PC-9 (cell line): ENCODE measurements at regions not wholly inside any gene's neighbourhood (a gene's known extent, or its start where the extent isn't known, plus 50 kb on each side); places are given as distances from the start of the nearest gene placed in this dataset.

ENCODE experiments used
- CTCF ChIP-seq: fragments of 200-600 bp; sonication (generic); conservative IDR thresholded peaks from 2 replicates; pipeline ENCODE4 v1.6.1; 2017; ENCODE audit warnings: mixed run types, antibody characterized with exemption, mild to moderate bottlenecking, moderate library complexity
- EZH2 ChIP-seq: fragments of 200-600 bp; sonication (generic); IDR thresholded peaks from 2 replicates; pipeline ENCODE4 v1.8.0; 2017; ENCODE audit warnings: antibody characterized with exemption, low read depth

DNA sequence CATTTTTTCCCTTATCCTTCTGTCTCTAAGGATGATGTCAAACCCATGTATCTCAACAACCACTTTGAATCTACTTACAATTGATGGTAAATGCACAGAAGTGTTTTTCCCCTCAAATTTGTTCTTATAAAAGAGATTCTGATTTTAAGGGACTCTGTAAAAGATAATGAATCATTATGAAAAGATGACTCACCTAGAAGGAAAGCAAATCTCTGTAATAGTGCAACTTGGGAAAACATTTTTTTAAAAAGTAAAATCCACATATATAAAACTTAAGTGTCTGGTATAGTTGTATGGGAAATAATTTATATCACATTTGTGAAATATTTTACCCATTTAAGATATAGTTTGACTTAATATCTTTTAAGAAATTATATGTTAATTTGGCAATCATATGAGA is 137.0 kb downstream of the TINAG start:
- TF ChIP-seq CTCF (no peak), EZH2 (no peak)
